Thyroid gland (tissue), 4 donors: ENCODE measurements at regions not wholly inside any gene's neighbourhood (a gene's known extent, or its start where the extent isn't known, plus 50 kb on each side); places are given as distances from the start of the nearest gene placed in this dataset.

ENCODE experiments used
- DNase-seq, 2 donors: peaks; one replicate each; pipeline ENCODE4 v3.0.0-alpha.2; 2019
- H3K27ac ChIP-seq, 3 donors: fragments of 200-600 bp; sonication (generic); 1 replicate in 2 of 3; 2 replicates in 1 of 3; pipeline ENCODE4 v1.5.1; 2016 to 2019; ENCODE audit warnings: mild to moderate bottlenecking in 1 of 3, moderate library complexity in 1 of 3
- H3K27me3 ChIP-seq: fragments of 200-600 bp; sonication (generic); one replicate; pipeline ENCODE4 v1.5.1; 2019
- H3K36me3 ChIP-seq, 2 donors: fragments of 200-600 bp; sonication (generic); one replicate each; pipeline ENCODE4 v1.5.1; 2016 to 2019
- H3K4me1 ChIP-seq, 2 donors: fragments of 200-600 bp; sonication (generic); one replicate each; pipeline ENCODE4 v1.5.1; 2017 to 2019
- H3K4me3 ChIP-seq, 3 donors: fragments of 200-600 bp; sonication (generic); replicated peaks in 1 of 3; 1 replicate in 2 of 3; 2 replicates in 1 of 3; pipeline ENCODE4 v1.5.1; 2016; ENCODE audit warnings: mild to moderate bottlenecking in 1 of 3
- H3K9me3 ChIP-seq: fragments of 200-600 bp; sonication (generic); one replicate; pipeline ENCODE4 v1.5.1; 2017
- POLR2A ChIP-seq, 2 donors: fragments of 450-650 bp; IDR thresholded peaks; one replicate each; pipeline ENCODE4 v1.6.1; 2017; ENCODE audit warnings: antibody characterized with exemption in 2 of 2, mild to moderate bottlenecking in 2 of 2, moderate library complexity in 1 of 2
- WGBS, 2 donors: methylation state at CpG; one replicate each; pipeline ENCODE4 v1.1.5; 2017; 5-methylcytosine and 5-hydroxymethylcytosine counted together
- intact Hi-C: fragments of 100-400 bp; cut with DNase I; formaldehyde crosslinking; loops from one replicate; pipeline ENCODE4 v1.15.1; 2023
- TF ChIP-seq, protein P1 (sequence below), 6 experiments: fragments of 200-600 bp in 3 of 6; fragments of 450-650 bp in 3 of 6; sonication (generic) in 3 of 6; IDR thresholded peaks; one replicate each; pipeline ENCODE4 v1.5.1; 2016 to 2019; ENCODE audit warnings: antibody characterized with exemption in 6 of 6, mild to moderate bottlenecking in 2 of 6, inconsistent platforms in 1 of 6, moderate library complexity in 1 of 6

- Histone ChIP-seq H3K4me1 (no peaks in the 10 kb centered on the region), H3K36me3 (no peaks in the 10 kb centered on the region), H3K4me3 (no peak overlapping the region), H3K27ac (no peak overlapping the region), H3K9me3 (no peaks in the 10 kb centered on the region), H3K27me3 (no peaks in the 10 kb centered on the region)
- no peak for DNase-seq
- intact Hi-C loops, result no loop called here
- WGBS, 2 donors, result 73 to 83% methylated on average over 3 of the region's 3 CpGs
- TF ChIP-seq, protein P1, sequence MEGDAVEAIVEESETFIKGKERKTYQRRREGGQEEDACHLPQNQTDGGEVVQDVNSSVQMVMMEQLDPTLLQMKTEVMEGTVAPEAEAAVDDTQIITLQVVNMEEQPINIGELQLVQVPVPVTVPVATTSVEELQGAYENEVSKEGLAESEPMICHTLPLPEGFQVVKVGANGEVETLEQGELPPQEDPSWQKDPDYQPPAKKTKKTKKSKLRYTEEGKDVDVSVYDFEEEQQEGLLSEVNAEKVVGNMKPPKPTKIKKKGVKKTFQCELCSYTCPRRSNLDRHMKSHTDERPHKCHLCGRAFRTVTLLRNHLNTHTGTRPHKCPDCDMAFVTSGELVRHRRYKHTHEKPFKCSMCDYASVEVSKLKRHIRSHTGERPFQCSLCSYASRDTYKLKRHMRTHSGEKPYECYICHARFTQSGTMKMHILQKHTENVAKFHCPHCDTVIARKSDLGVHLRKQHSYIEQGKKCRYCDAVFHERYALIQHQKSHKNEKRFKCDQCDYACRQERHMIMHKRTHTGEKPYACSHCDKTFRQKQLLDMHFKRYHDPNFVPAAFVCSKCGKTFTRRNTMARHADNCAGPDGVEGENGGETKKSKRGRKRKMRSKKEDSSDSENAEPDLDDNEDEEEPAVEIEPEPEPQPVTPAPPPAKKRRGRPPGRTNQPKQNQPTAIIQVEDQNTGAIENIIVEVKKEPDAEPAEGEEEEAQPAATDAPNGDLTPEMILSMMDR (IDR thresholded peaks at IDR 0.05), result no peak
- no peak for TF ChIP-seq POLR2A (IDR thresholded peaks at IDR 0.05)
These were observed 203.8 kb upstream of the POU3F1 start for GRCh38 chr1:38250356-38250755.

DNA sequence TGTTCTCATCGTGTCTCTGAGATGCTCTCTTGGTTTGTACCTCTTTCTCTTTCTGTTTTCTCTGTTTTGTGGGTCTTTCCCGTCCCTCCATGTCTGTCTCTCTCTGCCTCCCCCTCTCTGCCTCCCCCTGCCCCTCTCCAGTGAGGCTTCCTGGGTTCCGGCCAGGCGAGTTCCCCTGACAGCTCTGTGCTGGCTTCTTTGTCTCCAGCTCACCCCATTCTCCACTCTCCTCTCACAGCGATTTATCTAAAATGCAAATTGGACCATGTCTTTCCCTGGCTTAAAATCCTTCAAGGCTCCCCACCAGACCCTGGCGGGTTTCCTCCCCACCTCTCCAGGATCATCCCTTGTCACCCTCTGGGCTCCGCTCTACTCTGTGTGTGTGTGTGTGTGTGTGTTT is 202.4 kb upstream of the POU3F1 start:
- intact Hi-C loops, result no loop called here
- no peak for DNase-seq
- Histone ChIP-seq H3K9me3 (no peaks in the 10 kb centered on the region), H3K4me3 (no peak overlapping the region), H3K36me3 (no peaks in the 10 kb centered on the region), H3K27ac (no peak overlapping the region), H3K4me1 (no peaks in the 10 kb centered on the region), H3K27me3 (no peaks in the 10 kb centered on the region)
- 68% methylated on average over 7 of the region's 7 CpGs for WGBS, 2 donors
- TF ChIP-seq, protein P1 (IDR thresholded peaks at IDR 0.05), result no peak
- TF ChIP-seq POLR2A (IDR thresholded peaks at IDR 0.05), result no peak

DNA sequence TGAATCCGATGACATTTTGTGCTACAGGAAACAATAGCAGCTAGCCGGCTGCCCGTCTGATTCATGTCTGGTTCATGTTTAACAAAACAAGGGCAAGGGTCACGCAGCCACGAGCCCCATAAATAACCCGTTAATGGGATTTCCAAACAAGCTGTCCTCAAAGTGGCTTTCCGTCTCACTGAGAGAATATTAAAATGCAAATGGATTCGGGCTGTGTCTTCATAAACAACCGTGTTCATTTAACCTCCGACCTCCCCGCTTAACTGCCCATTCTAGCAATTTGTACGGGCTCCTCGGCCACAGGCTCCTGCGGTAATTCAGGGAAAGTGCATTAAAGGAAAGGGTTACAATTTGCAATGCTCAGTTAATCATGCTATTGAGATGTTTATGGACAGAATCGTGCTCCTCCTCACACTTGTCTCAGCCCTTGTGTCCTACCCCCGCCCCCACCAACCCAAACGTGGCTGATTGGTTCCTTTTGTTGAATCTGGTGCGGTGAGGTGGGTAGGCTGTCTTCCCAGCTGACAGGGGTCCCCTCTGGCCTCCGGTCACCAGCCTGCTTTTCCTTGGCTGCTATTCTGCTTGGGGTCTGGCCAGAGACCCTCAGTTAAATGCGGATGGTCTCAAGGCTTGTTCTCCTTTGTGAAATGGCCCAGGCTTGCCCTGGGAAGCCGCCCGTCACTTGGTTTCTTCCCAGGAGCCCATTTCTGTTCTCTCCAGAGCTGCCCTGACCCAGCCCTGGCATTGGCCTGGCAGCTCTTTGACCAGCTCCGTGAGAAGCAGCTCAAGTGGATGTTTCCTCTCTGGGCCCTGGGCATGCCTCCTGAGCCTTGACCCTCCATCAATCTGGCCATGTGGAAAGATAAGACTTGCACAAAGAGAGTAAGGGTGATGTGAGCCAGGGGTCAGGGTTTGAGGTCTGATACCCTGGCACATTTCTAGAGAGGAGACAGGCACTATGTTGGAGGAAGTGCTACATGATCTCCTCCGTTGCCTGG is 200.7 kb upstream of the POU3F1 start:
- no peak for DNase-seq
- Histone ChIP-seq H3K4me3 (no peak overlapping the region), H3K27ac (no peak overlapping the region), H3K27me3 (no peaks in the 10 kb centered on the region), H3K9me3 (no peaks in the 10 kb centered on the region), H3K4me1 (no peaks in the 10 kb centered on the region), H3K36me3 (no peaks in the 10 kb centered on the region)
- WGBS, 2 donors, result 64% methylated on average over 24 of the region's 24 CpGs
- intact Hi-C loops, result no loop called here
- TF ChIP-seq POLR2A (IDR thresholded peaks at IDR 0.05), result no peak
- TF ChIP-seq, protein P1 (IDR thresholded peaks at IDR 0.05), result no peak

DNA sequence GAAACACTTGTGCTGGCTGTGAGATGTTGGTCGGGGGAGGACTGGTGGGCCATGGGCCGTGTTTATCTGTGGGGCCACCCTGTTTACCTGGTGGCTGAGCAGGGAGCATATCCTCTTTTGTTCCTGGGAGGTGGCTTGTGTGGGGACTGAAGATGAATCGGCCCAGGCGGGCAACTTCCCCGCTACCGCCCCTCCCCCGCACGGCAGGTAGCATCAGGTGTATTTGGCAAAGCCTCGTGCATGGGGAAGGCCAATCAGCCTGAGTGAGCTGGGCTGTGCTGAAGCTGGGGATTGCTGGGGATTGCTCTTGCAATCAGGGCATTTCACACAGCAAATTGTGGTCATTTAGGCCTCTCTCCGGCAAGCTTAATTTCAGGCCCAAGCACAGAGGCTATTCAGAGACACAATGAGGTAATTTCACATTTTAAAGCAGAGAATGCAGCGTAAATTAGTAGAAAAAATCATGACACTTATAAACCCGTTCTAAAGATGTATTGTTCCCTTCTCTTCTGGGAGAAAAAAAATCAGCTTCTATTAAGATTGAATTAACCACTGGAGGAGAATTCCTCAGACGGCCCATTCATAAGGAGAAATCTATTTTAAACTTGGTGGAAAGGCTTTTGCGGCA is 197.7 kb upstream of the POU3F1 start:
- 59 to 61% methylated on average over 14 of the region's 14 CpGs for WGBS, 2 donors
- H3K9me3 ChIP-seq, result no peaks in the 10 kb centered on the region
- H3K4me1 ChIP-seq, result no peaks in the 10 kb centered on the region
- H3K4me3 ChIP-seq, result no peak overlapping the region
- TF ChIP-seq POLR2A (IDR thresholded peaks at IDR 0.05), result no peak
- TF ChIP-seq, protein P1 (IDR thresholded peaks at IDR 0.05), result no peak
- intact Hi-C loops, result no loop called here
- no peak for DNase-seq
- no peak overlapping the region for H3K27ac ChIP-seq
- no peaks in the 10 kb centered on the region for H3K36me3 ChIP-seq
- H3K27me3 ChIP-seq, result no peaks in the 10 kb centered on the region

DNA sequence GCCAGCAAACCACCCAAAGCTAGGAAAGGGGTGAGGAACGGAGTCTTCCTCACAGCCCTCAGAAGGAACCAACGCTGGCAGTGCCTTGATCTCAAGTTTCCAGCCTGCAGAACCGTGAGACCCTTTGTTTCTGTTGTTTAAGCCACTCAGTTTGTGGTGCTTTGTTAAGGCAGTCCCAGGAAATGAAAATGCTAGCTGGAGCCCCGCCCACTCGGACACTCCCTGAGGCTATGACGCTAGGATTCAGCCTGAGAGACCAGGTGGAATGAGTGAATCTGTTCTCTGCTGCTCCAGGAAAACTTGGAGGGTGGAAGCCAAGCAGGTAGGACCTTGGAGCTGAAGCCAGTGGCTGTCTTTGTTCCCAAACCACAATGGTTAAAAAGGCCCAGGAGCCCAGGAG is 196.5 kb upstream of the POU3F1 start:
- TF ChIP-seq POLR2A (IDR thresholded peaks at IDR 0.05), result no peak
- TF ChIP-seq, protein P1 (IDR thresholded peaks at IDR 0.05), result no peak
- intact Hi-C loops, result no loop called here
- 64 to 72% methylated on average over 6 of the region's 6 CpGs for WGBS, 2 donors
- no peak overlapping the region for H3K27ac ChIP-seq
- H3K9me3 ChIP-seq, result no peaks in the 10 kb centered on the region
- no peak overlapping the region for H3K4me3 ChIP-seq
- H3K27me3 ChIP-seq, result no peaks in the 10 kb centered on the region
- H3K4me1 ChIP-seq, result no peaks in the 10 kb centered on the region
- DNase-seq, result no peak
- no peaks in the 10 kb centered on the region for H3K36me3 ChIP-seq
